SK-N-SH (cell line): ENCODE measurements at regions not wholly inside any gene's neighbourhood (a gene's known extent, or its start where the extent isn't known, plus 50 kb on each side); places are given as distances from the start of the nearest gene placed in this dataset.
"Not testable (repeated sequence)": the region's sequence is repeated elsewhere in the genome, so short reads cannot be mapped to it uniquely, and the experiment has no call there.

Source experiments
- CTCF ChIA-PET: fragments of 300-600, 350-600 bp; formaldehyde crosslinking; extraction: SDS; loops from one replicate; lab custom pipeline; 2021; lab: Yijun Ruan, JAX
- POLR2A ChIA-PET: fragments of 350-600 bp; sonication (Branson Sonifier 250); formaldehyde crosslinking; extraction: SDS; loops from one replicate; lab custom pipeline; 2020; ENCODE audit warnings: antibody characterized with exemption, inconsistent platforms; lab: Yijun Ruan, JAX
- DNase-seq: peaks from one replicate; pipeline ENCODE4 v3.0.0; 2012
- H2AFZ ChIP-seq: fragments of 200-600 bp; sonication (generic); 2 replicates; pipeline ENCODE4 v1.8.1; 2016; ENCODE audit warnings: antibody characterized with exemption, mild to moderate bottlenecking, low read depth
- H3F3A ChIP-seq: fragments of 200-600 bp; sonication (generic); replicated peaks from 2 replicates; pipeline ENCODE3; 2016; ENCODE audit warnings: antibody characterized with exemption, mild to moderate bottlenecking; ENCODE audit not compliant: insufficient read depth
- H3K27ac ChIP-seq, 2 experiments: fragments of 200-500 bp in 1 of 2; fragments of 200-600 bp in 1 of 2; sonication (Bioruptor generic) in 1 of 2; sonication (generic), shearing (Covaris generic) in 1 of 2; 2 replicates each; pipeline versions ENCODE4 v1.5.1 to v1.6.1; 2014 to 2016; ENCODE audit warnings: low read depth in 2 of 2, inconsistent platforms in 1 of 2, low read length in 1 of 2, mild to moderate bottlenecking in 1 of 2, mixed read lengths in 1 of 2
- H3K27me3 ChIP-seq: fragments of 200-600 bp; sonication (generic), shearing (Covaris generic); 2 replicates; pipeline ENCODE4 v1.6.1; 2016; ENCODE audit warnings: mixed run types; ENCODE audit not compliant: insufficient read depth
- H3K36me3 ChIP-seq, 2 experiments: fragments of 200-500 bp in 1 of 2; fragments of 200-600 bp in 1 of 2; sonication (Bioruptor generic) in 1 of 2; sonication (generic) in 1 of 2; replicated peaks in 1 of 2; 2 replicates each; pipeline versions ENCODE3 to v1.5.1; 2014 to 2016; ENCODE audit warnings: low read length in 1 of 2, mild to moderate bottlenecking in 1 of 2; ENCODE audit not compliant: insufficient read depth in 2 of 2, control insufficient read depth in 1 of 2
- H3K4me1 ChIP-seq, 2 experiments: fragments of 200-500 bp in 1 of 2; fragments of 200-600 bp in 1 of 2; sonication (Bioruptor generic) in 1 of 2; sonication (generic), shearing (Covaris generic) in 1 of 2; 2 replicates each; pipeline versions ENCODE4 v1.5.1 to v1.6.1; 2014 to 2016; ENCODE audit warnings: low read depth in 1 of 2, low read length in 1 of 2, mixed run types in 1 of 2; ENCODE audit not compliant: insufficient read depth in 2 of 2, control insufficient read depth in 1 of 2
- H3K4me2 ChIP-seq: fragments of 200-600 bp; sonication (generic), shearing (Covaris generic); 2 replicates; pipeline ENCODE4 v1.6.1; 2017; ENCODE audit warnings: mixed run types
- H3K4me3 ChIP-seq, 2 experiments: fragments of 200-500 bp in 1 of 2; fragments of 200-600 bp in 1 of 2; sonication (Bioruptor generic) in 1 of 2; sonication (generic), shearing (Covaris generic) in 1 of 2; 2 replicates each; pipeline versions ENCODE4 v1.5.1 to v1.8.1; 2014 to 2016; ENCODE audit warnings: low read depth in 2 of 2, inconsistent platforms in 1 of 2, low read length in 1 of 2, mild to moderate bottlenecking in 1 of 2, mixed read lengths in 1 of 2, moderate library complexity in 1 of 2
- H3K79me2 ChIP-seq: fragments of 200-600 bp; sonication (generic); 2 replicates; pipeline ENCODE4 v1.8.1; 2017; ENCODE audit warnings: mild to moderate bottlenecking; ENCODE audit not compliant: insufficient read depth
- H3K9ac ChIP-seq: fragments of 200-600 bp; sonication (generic); 2 replicates; pipeline ENCODE4 v1.6.1; 2017; ENCODE audit warnings: mixed run types
- H3K9me2 ChIP-seq: fragments of 200-600 bp; sonication (generic); 2 replicates; pipeline ENCODE4 v1.6.1; 2017; ENCODE audit warnings: mixed run types
- H3K9me3 ChIP-seq: fragments of 200-600 bp; sonication (generic); 2 replicates; pipeline ENCODE4 v1.6.1; 2017; ENCODE audit warnings: mixed run types, mild to moderate bottlenecking, moderate library complexity
- H4K20me1 ChIP-seq: fragments of 200-600 bp; sonication (generic); 2 replicates; pipeline ENCODE4 v1.6.1; 2017; ENCODE audit warnings: mild to moderate bottlenecking, mixed run types; ENCODE audit not compliant: insufficient read depth
- CHD2 ChIP-seq: fragments of 150-350 bp; IDR thresholded peaks from 2 replicates; pipeline ENCODE4 v1.6.1; 2018; ENCODE audit warnings: low read length; ENCODE audit not compliant: partially characterized antibody
- FOXM1 ChIP-seq: IDR thresholded peaks from 2 replicates; pipeline ENCODE4 v1.4.0; 2012; ENCODE audit warnings: low read depth, mild to moderate bottlenecking
- NRF1 ChIP-seq: IDR thresholded peaks from 2 replicates; pipeline ENCODE4 v1.6.1; 2012; ENCODE audit warnings: low read depth, mild to moderate bottlenecking, low read length
- POLR2AphosphoS5 ChIP-seq: IDR thresholded peaks from 2 replicates; pipeline ENCODE4 v1.6.1; 2012; ENCODE audit warnings: low read depth, low read length
- RAD21 ChIP-seq: IDR thresholded peaks from 2 replicates; pipeline ENCODE4 v1.6.1; 2012; ENCODE audit warnings: mild to moderate bottlenecking, low read length
- RXRA ChIP-seq: IDR thresholded peaks from 2 replicates; pipeline ENCODE4 v1.4.0; 2012; ENCODE audit warnings: low read depth, mild to moderate bottlenecking, borderline replicate concordance
- SMC3 ChIP-seq: IDR thresholded peaks from 2 replicates; pipeline ENCODE4 v1.6.1; 2012; ENCODE audit warnings: low read depth, low read length, improper control_type of control experiment
- TEAD4 ChIP-seq: IDR thresholded peaks from 2 replicates; pipeline ENCODE4 v1.4.0; 2012; ENCODE audit warnings: mild to moderate bottlenecking, borderline replicate concordance; ENCODE audit not compliant: insufficient read depth
- WGBS: methylation state at CpG from one replicate; pipeline ENCODE4 v1.1.6; 2017; ENCODE audit warnings: low lambda C conversion rate; 5-methylcytosine and 5-hydroxymethylcytosine counted together
- TF ChIP-seq, protein P1 (sequence below): fragments of 150-350 bp; IDR thresholded peaks from 2 replicates; pipeline ENCODE4 v1.6.1; 2016; ENCODE audit warnings: mild to moderate bottlenecking, low read depth, low read length

DNA sequence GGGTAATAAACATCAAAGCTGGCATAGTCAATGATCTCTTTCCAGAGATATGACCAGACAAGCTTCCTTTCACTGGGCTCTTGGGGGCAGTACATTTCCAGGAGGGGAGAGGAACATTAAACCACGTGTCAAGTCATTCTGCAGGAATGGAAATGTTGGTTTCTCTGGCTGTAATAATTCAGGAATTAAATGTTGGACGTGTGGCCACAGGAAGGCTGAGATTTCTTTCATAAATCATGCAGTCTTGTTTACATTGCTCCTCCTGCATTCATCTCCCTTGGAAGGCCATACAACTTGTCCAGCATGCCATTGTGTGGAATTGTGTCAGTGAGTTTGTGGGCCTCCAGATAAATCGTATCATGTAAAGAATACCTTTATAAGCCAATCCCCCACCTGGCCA, 259.2 kb downstream of the ADGRL2 start:
- no peak overlapping the region for H3K4me2 ChIP-seq
- peaks cover 0 to 2% of the 10 kb centered on the region in 2 experiments; a peak in 1 of 4 replicates for H3K4me1 ChIP-seq
- H3K4me3 ChIP-seq: no peak overlapping the region
- ChIA-PET POLR2A (no interaction called here), CTCF (no interaction called here)
- H3K79me2 ChIP-seq: no peaks in the 10 kb centered on the region
- DNase-seq: no peak
- no peaks in the 10 kb centered on the region for H3F3A ChIP-seq
- H3K9ac ChIP-seq: no peak overlapping the region
- H4K20me1 ChIP-seq: no peaks in the 10 kb centered on the region
- WGBS: 31% methylated on average over 3 of the region's 3 CpGs
- no peaks in the 10 kb centered on the region for H3K36me3 ChIP-seq
- no peaks in the 10 kb centered on the region for H3K27me3 ChIP-seq
- no peak overlapping the region for H2AFZ ChIP-seq
- H3K27ac ChIP-seq: no peak overlapping the region
- no peaks in the 10 kb centered on the region for H3K9me3 ChIP-seq
- no peak for TF ChIP-seq POLR2AphosphoS5
- TF ChIP-seq SMC3: no peak
- TF ChIP-seq FOXM1: no peak
- TF ChIP-seq RAD21: no peak
- H3K9me2 ChIP-seq: no peaks in the 10 kb centered on the region

DNA sequence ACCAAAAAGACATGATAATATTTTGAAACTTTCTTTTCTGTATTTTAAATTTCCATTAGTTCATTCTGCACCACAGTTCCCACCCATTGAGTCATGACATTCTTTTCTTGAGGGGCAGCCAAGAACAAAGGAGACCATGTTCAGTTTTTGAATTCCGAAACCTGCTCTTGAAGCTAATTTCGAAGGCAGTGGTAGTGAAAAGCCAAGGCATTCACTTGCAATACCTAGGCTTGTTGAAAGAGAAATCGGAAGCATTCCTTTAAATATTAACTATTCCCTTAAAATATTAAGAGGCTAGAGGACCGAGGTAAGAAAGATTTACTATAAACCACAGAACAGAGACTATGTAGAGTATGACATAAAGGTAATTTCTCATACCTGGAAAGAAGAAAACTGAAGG, 256.3 kb downstream of the ADGRL2 start:
- POLR2A ChIA-PET: no interaction called here
- Histone ChIP-seq H3K36me3 (no peaks in the 10 kb centered on the region), H3K4me2 (no peak overlapping the region), H3K9me2 (no peaks in the 10 kb centered on the region), H3K4me1 (no peaks in the 10 kb centered on the region), H3K4me3 (no peak overlapping the region), H3K27me3 (no peaks in the 10 kb centered on the region), H3K9me3 (no peaks in the 10 kb centered on the region), H3K79me2 (no peaks in the 10 kb centered on the region), H2AFZ (no peak overlapping the region), H3K27ac (no peak overlapping the region), H4K20me1 (no peaks in the 10 kb centered on the region), H3K9ac (no peak overlapping the region), H3F3A (no peaks in the 10 kb centered on the region)
- 48% methylated on average over 4 of the region's 4 CpGs for WGBS
- no peak for TF ChIP-seq FOXM1
- no peak for TF ChIP-seq NRF1
- no peak for TF ChIP-seq RXRA
- TF ChIP-seq TEAD4: no peak
- TF ChIP-seq RAD21: no peak
- TF ChIP-seq, protein P1, sequence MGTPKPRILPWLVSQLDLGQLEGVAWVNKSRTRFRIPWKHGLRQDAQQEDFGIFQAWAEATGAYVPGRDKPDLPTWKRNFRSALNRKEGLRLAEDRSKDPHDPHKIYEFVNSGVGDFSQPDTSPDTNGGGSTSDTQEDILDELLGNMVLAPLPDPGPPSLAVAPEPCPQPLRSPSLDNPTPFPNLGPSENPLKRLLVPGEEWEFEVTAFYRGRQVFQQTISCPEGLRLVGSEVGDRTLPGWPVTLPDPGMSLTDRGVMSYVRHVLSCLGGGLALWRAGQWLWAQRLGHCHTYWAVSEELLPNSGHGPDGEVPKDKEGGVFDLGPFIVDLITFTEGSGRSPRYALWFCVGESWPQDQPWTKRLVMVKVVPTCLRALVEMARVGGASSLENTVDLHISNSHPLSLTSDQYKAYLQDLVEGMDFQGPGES: no peak
- no peak for TF ChIP-seq CHD2
- DNase-seq: no peak
- CTCF ChIA-PET: no interaction called here

DNA sequence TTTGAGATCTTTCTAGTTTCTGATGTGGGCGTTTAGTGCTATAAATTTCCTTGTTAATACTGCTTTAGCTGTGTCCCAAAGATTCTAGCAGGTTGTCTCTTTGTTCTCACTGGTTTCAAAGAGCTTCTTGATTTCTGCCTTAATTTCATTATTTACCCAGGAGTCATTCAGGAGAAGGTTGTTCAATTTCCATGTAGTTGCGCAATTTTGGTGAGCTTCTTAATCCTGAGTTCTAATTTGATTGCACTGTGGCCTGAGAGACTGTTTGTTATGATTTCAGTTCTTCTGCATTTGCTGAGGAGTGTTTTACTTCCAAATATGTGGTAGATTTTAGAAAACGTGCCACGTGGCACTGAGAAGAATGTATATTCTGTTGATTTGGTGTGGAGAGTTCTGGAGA, 254.6 kb downstream of the ADGRL2 start:
- H3F3A ChIP-seq, POLR2A ChIA-PET, H3K27ac ChIP-seq, H3K79me2 ChIP-seq, H4K20me1 ChIP-seq, H3K4me2 ChIP-seq, DNase-seq, H3K9me2 ChIP-seq, CTCF ChIA-PET, H3K9ac ChIP-seq, H3K4me3 ChIP-seq, H3K36me3 ChIP-seq, H3K9me3 ChIP-seq, H2AFZ ChIP-seq, H3K27me3 ChIP-seq, H3K4me1 ChIP-seq: not testable (repeated sequence)
- WGBS: 43% methylated on average over 4 of the region's 4 CpGs
